Loucy (cell line): ENCODE measurements at regions not wholly inside any gene's neighbourhood (a gene's known extent, or its start where the extent isn't known, plus 50 kb on each side); places are given as distances from the start of the nearest gene placed in this dataset.

Experiments
- H2AFZ ChIP-seq: fragments of 200-600 bp; sonication (generic); 2 replicates; pipeline ENCODE4 v1.6.0; 2016; ENCODE audit warnings: antibody characterized with exemption, mild to moderate bottlenecking, low read length, moderate library complexity
- H3F3A ChIP-seq: fragments of 200-600 bp; 2 replicates; pipeline ENCODE4 v1.6.0; 2016; ENCODE audit warnings: antibody characterized with exemption, low read depth, mild to moderate bottlenecking
- H3K27me3 ChIP-seq: fragments of 200-600 bp; sonication (generic); 2 replicates; pipeline ENCODE4 v1.6.1; 2014; ENCODE audit warnings: low read length, mild to moderate bottlenecking; ENCODE audit not compliant: insufficient read depth, poor library complexity, severe bottlenecking
- H3K36me3 ChIP-seq: fragments of 200-600 bp; sonication (generic); 2 replicates; pipeline ENCODE4 v1.6.1; 2016; ENCODE audit warnings: low read length; ENCODE audit not compliant: insufficient read depth
- H3K4me1 ChIP-seq: fragments of 200-600 bp; sonication (generic); 2 replicates; pipeline ENCODE4 v1.5.1; 2014; ENCODE audit warnings: low read length, mild to moderate bottlenecking; ENCODE audit not compliant: insufficient read depth, poor library complexity, severe bottlenecking
- H3K4me2 ChIP-seq: fragments of 200-600 bp; sonication (generic); 2 replicates; pipeline ENCODE4 v1.6.0; 2014; ENCODE audit warnings: antibody characterized with exemption, low read length, low read depth, mild to moderate bottlenecking; ENCODE audit not compliant: poor library complexity, severe bottlenecking
- H3K4me3 ChIP-seq: fragments of 200-600 bp; sonication (generic); 2 replicates; pipeline ENCODE4 v1.5.1; 2014; ENCODE audit warnings: low read length, mild to moderate bottlenecking, mixed read lengths; ENCODE audit not compliant: poor library complexity, severe bottlenecking
- H3K79me2 ChIP-seq: fragments of 200-600 bp; sonication (generic); 2 replicates; pipeline ENCODE4 v1.6.1; 2014; ENCODE audit warnings: low read length; ENCODE audit not compliant: insufficient read depth
- H3K9ac ChIP-seq: fragments of 200-600 bp; sonication (generic); 2 replicates; pipeline ENCODE4 v1.6.0; 2014; ENCODE audit warnings: mild to moderate bottlenecking, low read depth, low read length, moderate library complexity; ENCODE audit not compliant: poor library complexity, severe bottlenecking
- H3K9me2 ChIP-seq: fragments of 200-600 bp; sonication (generic); replicated peaks from 2 replicates; pipeline ENCODE4 v1.6.1; 2016; ENCODE audit warnings: low read depth, low read length, mixed read lengths
- H3K9me3 ChIP-seq: fragments of 200-600 bp; sonication (generic); 2 replicates; pipeline ENCODE4 v1.6.1; 2014; ENCODE audit warnings: mild to moderate bottlenecking, antibody characterized with exemption, low read length, low read depth; ENCODE audit not compliant: insufficient read depth
- H4K20me1 ChIP-seq: fragments of 200-600 bp; sonication (generic); 2 replicates; pipeline ENCODE4 v1.6.0; 2014; ENCODE audit warnings: antibody characterized with exemption, low read length, mild to moderate bottlenecking; ENCODE audit not compliant: insufficient read depth, poor library complexity, severe bottlenecking
- CTCF ChIP-seq: fragments of 200-600 bp; sonication (generic); conservative IDR thresholded peaks from 2 replicates; pipeline ENCODE4 v1.5.1; 2014; ENCODE audit warnings: mild to moderate bottlenecking, antibody characterized with exemption, low read length
- EZH2phosphoT487 ChIP-seq: fragments of 200-600 bp; IDR thresholded peaks from 2 replicates; pipeline ENCODE4 v1.6.1; 2018; ENCODE audit warnings: antibody characterized with exemption, mild to moderate bottlenecking, moderate library complexity, borderline replicate concordance

GRCh38 chr4:135739354-135739753 lies 1537.8 kb upstream of the PABPC4L start:
- Histone ChIP-seq H3K36me3 (no peaks in the 10 kb centered on the region), H3K4me3 (no peak overlapping the region), H3K9me3 (no peaks in the 10 kb centered on the region), H3K9me2 (no peaks in the 10 kb centered on the region), H4K20me1 (no peaks in the 10 kb centered on the region), H3K4me1 (no peaks in the 10 kb centered on the region), H3F3A (no peaks in the 10 kb centered on the region), H3K9ac (no peak overlapping the region), H3K4me2 (no peak overlapping the region), H3K79me2 (no peaks in the 10 kb centered on the region), H2AFZ (no peak overlapping the region), H3K27me3 (no peaks in the 10 kb centered on the region)
- TF ChIP-seq CTCF (no peak), EZH2phosphoT487 (no peak)

DNA sequence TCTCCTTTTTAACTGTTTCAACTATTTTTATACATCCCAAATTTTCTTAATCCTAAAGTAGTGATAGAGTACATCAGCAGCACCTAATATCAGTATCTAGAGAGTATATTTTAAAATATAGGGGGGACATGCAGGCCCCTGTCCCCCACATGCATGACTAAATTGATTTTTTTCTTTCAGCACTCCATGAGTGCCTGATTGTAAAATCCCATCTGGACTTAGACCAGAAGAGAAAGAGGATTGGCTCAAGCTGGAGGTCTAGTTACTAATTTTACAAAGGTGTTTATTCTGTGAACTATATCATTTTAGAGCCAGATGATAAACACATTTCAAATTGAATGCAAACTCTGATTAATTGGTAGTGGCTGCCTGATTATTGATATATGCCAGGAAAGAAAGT lies 1533.9 kb upstream of the PABPC4L start:
- no peak overlapping the region for H3K9ac ChIP-seq
- no peaks in the 10 kb centered on the region for H3F3A ChIP-seq
- no peaks in the 10 kb centered on the region for H3K9me3 ChIP-seq
- H2AFZ ChIP-seq = no peak overlapping the region
- no peaks in the 10 kb centered on the region for H3K36me3 ChIP-seq
- no peaks in the 10 kb centered on the region for H3K27me3 ChIP-seq
- no peaks in the 10 kb centered on the region for H3K79me2 ChIP-seq
- no peak overlapping the region for H3K4me3 ChIP-seq
- no peaks in the 10 kb centered on the region for H3K9me2 ChIP-seq
- TF ChIP-seq EZH2phosphoT487 (no peak), CTCF (no peak)
- no peaks in the 10 kb centered on the region for H4K20me1 ChIP-seq
- H3K4me2 ChIP-seq = no peak overlapping the region
- no peaks in the 10 kb centered on the region for H3K4me1 ChIP-seq

- Histone ChIP-seq H4K20me1 (no peaks in the 10 kb centered on the region), H3K9ac (no peak overlapping the region), H3K4me3 (no peak overlapping the region), H3K79me2 (no peaks in the 10 kb centered on the region), H3K9me3 (no peaks in the 10 kb centered on the region), H3K9me2 (no peaks in the 10 kb centered on the region), H3K27me3 (no peaks in the 10 kb centered on the region), H2AFZ (no peak overlapping the region), H3K4me2 (no peak overlapping the region), H3F3A (no peaks in the 10 kb centered on the region), H3K4me1 (no peaks in the 10 kb centered on the region), H3K36me3 (no peaks in the 10 kb centered on the region)
- TF ChIP-seq EZH2phosphoT487 = no peak
- no peak for TF ChIP-seq CTCF
Observed at GRCh38 chr4:135732448-135732847, 1530.9 kb upstream of the PABPC4L start.
